Glomerular visceral epithelial cell (primary cell): ENCODE measurements at regions not wholly inside any gene's neighbourhood (a gene's known extent, or its start where the extent isn't known, plus 50 kb on each side); places are given as distances from the start of the nearest gene placed in this dataset.

ENCODE experiments used
- DNase-seq: peaks from one replicate; pipeline ENCODE4 v3.0.0-alpha.2; 2016; ENCODE audit errors: extremely low spot score

DNA sequence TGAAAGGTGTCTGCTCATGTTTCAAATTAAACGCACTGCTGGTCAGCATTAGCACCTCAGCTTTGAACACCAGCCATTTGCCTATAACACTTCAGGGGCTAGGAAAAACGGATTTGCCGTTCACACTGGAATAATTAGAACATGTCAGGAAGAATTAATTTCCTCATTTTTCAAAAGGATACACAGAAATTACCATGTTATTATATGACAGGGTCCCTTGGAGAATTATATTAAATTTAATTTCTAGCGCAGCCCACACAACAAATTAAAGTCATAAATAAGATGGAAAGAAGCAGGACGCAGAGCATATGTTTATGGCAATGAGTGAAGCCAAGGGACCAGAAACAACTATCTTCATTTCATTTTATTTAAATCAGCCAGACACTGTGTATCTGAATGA is 83.8 kb upstream of the SOX6 start:
- no peak for DNase-seq

DNA sequence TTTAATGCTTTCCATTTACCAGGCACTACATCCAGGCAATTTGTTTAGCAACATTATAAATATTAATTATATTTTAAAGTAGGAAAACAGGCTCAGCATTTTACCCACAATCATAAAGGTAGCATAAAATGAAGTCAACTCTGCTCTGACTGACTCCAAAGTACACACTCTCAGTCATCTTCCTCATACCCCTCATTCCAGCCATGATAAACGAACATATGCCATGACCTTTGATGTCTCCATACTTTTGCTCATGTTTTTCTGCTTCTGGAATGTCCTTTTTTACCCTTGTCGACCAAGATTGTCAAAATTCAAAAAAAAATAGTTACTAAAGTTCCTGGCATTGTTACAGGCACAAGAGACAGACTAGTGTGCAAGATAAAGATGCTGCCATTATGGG is 77.7 kb upstream of the SOX6 start:
- no peak for DNase-seq

DNA sequence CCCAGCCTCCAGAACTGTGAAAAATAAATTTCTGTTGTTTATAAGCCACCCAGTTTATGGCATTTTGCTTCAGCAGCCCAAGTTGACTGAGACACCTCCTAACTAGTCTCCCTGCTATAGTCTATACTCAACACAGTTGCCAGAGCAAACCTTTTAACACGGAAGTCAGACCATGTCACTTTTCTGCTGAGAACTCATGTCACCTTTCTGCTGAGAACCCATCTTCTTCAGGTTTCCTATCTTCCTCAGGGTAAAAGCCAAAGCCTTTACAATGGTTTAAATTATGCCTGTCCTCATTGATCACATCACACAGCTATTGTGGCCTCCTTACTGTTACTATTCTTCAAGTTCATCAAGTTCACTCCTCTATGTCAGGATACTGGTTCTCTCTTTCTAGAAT is 74.3 kb upstream of the SOX6 start:
- no peak for DNase-seq

DNA sequence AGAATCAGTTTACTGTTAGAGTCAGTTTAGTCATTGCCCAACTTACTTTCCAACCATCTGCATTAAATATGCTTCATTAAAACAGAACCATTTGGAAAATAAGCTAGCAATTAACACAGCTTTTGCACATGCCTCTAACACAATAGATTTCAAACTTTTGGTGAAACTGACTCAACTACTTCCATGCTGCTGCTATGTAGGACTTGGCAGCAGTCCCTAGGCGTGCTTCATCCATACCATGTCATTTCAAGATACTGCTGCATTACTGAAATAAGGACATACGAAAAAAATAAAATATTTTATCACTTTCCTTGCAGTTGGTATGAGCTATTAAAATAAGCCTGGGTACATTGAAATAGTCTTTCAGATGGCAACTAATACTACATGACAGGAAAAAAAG is 65.5 kb upstream of the SOX6 start:
- DNase-seq = no peak

DNA sequence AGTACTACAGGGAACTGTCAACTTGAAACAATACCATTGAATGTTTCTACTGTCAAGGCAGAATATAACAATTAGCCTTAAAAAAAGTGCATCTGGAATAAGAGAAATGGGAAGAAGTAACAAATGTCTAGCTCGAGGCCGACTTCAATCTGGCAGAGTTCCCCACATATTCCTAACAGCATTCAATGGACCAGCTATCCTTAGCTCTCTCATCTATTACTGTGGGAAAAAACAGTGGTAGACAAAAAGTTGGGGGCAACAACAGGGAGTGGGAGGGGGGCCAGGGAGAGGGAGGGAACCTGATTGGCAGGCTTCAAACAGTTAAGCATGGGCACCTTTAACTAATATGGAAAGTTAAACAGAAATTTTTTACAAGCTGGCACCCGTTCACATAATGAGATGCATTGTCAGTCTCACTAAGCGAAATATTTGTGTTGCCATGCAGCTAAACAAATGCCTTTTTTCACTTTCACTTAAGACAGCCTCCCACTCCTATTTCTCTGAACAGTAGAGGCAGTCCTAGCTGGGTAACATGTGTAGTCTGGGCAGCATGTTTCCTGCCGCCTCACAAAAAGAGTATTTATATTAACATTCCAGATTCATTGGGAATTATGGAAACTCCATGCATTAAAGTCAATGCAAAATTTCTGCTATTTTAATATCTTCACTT is 62.2 kb upstream of the SOX6 start:
- DNase-seq = no peak

DNA sequence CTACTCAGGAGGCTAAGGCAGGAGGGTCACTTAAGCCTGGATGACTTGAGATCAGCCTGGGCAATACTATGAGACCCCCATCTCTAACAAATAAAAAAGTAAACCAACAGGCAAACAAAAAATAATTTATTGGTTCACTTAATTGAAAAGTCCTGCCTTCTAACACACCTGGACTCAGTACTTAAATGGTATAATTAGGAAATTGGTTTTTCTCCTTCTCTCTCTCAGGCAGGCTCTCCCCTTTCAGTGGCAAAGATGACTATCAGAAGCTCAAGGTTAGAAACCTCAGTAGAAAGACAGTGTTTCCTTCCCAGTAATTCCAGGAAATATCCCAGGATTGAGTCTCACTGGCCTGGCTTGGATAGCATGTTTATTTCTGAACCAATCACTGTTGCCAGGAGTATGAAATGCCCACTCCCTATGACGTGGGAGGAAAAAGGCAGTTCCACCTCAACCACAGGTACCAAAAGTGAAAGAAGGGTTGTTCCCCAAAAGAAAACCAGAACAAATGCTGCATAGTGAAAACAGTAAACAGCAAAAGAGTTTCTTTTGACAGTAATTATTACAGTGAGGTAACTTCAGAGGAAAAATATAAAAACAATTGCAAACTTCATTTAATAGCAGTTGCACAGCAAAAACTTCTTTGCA is 56.3 kb upstream of the SOX6 start:
- no peak for DNase-seq

DNA sequence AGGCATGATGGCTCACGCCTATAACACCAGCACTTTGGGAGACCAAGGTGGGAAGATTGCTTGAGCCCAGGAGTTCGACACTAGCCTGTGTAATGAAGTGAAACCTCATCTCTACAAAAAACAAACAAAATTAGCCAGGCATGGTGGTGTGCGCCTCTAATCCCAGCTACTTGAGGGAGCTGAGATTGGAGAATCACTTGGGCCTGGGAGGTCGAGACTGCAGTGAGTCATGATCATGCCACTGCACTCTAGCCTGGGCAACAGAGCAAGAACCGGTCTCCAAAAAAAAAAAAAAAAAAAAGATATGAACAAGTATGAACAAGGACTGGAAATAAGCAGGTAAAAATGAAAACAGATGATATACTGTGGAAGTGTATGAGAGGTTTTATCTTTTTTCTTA is 54.1 kb upstream of the SOX6 start:
- peak; percentile 15 for DNase-seq

DNA sequence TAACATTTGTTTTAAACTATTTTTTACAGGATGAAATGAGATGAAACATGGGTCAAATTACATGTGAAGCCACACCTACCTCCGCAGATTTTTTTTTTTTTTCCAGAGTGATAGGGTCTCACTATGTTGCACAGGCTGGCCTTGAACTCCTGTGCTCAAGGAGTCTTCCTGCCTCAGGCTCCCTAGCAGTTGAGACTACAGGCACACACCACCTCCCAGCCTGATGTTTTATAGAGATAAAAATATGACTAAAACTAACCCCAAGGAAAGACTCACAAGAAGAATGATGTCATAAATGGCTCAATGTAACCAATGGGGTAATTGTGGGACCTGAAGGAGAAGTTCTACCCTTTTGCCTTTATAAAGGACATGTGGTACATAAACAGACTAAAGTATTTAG is 52.3 kb upstream of the SOX6 start:
- DNase-seq = no peak

DNA sequence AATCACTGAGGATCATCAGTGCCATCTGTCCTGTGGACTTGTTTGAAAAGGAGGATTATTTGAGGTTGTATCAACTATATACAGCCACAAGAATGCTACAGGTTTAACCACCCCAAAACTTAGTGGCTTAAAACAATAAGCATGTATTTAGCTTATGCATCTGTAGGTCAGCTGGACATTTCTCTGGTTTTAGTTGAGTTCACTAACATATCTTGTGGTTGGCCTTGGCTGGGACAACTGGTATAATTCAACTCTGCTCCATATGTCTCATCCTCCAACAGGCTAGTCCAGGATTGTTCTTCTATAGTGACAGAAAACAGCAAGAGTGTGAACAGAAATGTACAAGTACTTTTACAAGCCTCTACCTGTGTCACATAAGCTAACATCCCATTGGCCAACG is 49.9 kb upstream of the SOX6 start:
- no peak for DNase-seq
